ENCODE measurements at regions not wholly inside any gene's neighbourhood (a gene's known extent, or its start where the extent isn't known, plus 50 kb on each side); places are given as distances from the start of the nearest gene placed in this dataset.

- DNase-seq (peak in 2 of 3 donors; percentile 24 to 31), ATAC-seq (ENCODE audit: insufficient read depth, low FRiP score) (no peak)
- Histone ChIP-seq H3K9me3 (ENCODE audit: control insufficient read depth in 4 of 4, insufficient read depth in 3 of 4, low read length in 3 of 4) (no peaks in the 10 kb centered on the region), H3K4me3 (no peak overlapping the region), H3K27me3 (ENCODE audit: control insufficient read depth in 3 of 3, insufficient read depth in 3 of 3, low read length in 2 of 3) (peaks cover 0 to 2% (median 0%) of the 10 kb centered on the region in 3 donors), H3K4me1 (ENCODE audit: control insufficient read depth in 5 of 5, insufficient read depth in 5 of 5, low read length in 5 of 5) (peaks cover 0 to 8% (median 0%) of the 10 kb centered on the region in 5 donors), H3K36me3 (ENCODE audit: control insufficient read depth in 4 of 4, insufficient read depth in 4 of 4, low read length in 4 of 4) (no peaks in the 10 kb centered on the region), H3K27ac (ENCODE audit: low read depth in 1 of 2, low read length in 1 of 2) (no peak overlapping the region), H3K9ac (ENCODE audit: insufficient read depth in 1 of 2, low read length in 2 of 2) (no peak overlapping the region)
- TF ChIP-seq CTCF (IDR thresholded peaks at IDR 0.05; ENCODE audit: control extremely low read depth, extremely low read depth) = no peak
- WGBS, 2 donors = 71 to 78% methylated on average over 11 of the region's 11 CpGs
Measured at GRCh38 chr4:185914583-185915199, 102.7 kb upstream of the SORBS2 start.

- no peak overlapping the region for H3K9ac ChIP-seq (ENCODE audit: insufficient read depth in 1 of 2, low read length in 2 of 2)
- H3K36me3 ChIP-seq (ENCODE audit: control insufficient read depth in 4 of 4, insufficient read depth in 4 of 4, low read length in 4 of 4) = no peaks in the 10 kb centered on the region
- no peak for ATAC-seq (ENCODE audit: insufficient read depth, low FRiP score)
- peaks cover 0 to 2% (median 0%) of the 10 kb centered on the region in 3 donors for H3K27me3 ChIP-seq (ENCODE audit: control insufficient read depth in 3 of 3, insufficient read depth in 3 of 3, low read length in 2 of 3)
- peaks cover 0 to 8% (median 0%) of the 10 kb centered on the region in 5 donors for H3K4me1 ChIP-seq (ENCODE audit: control insufficient read depth in 5 of 5, insufficient read depth in 5 of 5, low read length in 5 of 5)
- H3K4me3 ChIP-seq = no peak overlapping the region
- WGBS, 2 donors = 38 to 65% methylated on average over 2 of the region's 2 CpGs
- H3K27ac ChIP-seq (ENCODE audit: low read depth in 1 of 2, low read length in 1 of 2) = no peak overlapping the region
- no peaks in the 10 kb centered on the region for H3K9me3 ChIP-seq (ENCODE audit: control insufficient read depth in 4 of 4, insufficient read depth in 3 of 4, low read length in 3 of 4)
- no peak for TF ChIP-seq CTCF (IDR thresholded peaks at IDR 0.05; ENCODE audit: control extremely low read depth, extremely low read depth)
- no peak for DNase-seq
Measured at GRCh38 chr4:185915271-185915670, 103.3 kb upstream of the SORBS2 start.

GRCh38 chr4:185915817-185916216 lies 103.8 kb upstream of the SORBS2 start:
- H3K9me3 ChIP-seq (ENCODE audit: control insufficient read depth in 4 of 4, insufficient read depth in 3 of 4, low read length in 3 of 4) = no peaks in the 10 kb centered on the region
- no peaks in the 10 kb centered on the region for H3K36me3 ChIP-seq (ENCODE audit: control insufficient read depth in 4 of 4, insufficient read depth in 4 of 4, low read length in 4 of 4)
- TF ChIP-seq CTCF (IDR thresholded peaks at IDR 0.05; ENCODE audit: control extremely low read depth, extremely low read depth) = no peak
- ATAC-seq (ENCODE audit: insufficient read depth, low FRiP score) (no peak), DNase-seq (no peak)
- WGBS, 2 donors = 89 to 97% methylated on average over 4 of the region's 4 CpGs
- H3K27ac ChIP-seq (ENCODE audit: low read depth in 1 of 2, low read length in 1 of 2) = no peak overlapping the region
- no peak overlapping the region for H3K4me3 ChIP-seq
- peaks cover 0 to 2% (median 0%) of the 10 kb centered on the region in 3 donors for H3K27me3 ChIP-seq (ENCODE audit: control insufficient read depth in 3 of 3, insufficient read depth in 3 of 3, low read length in 2 of 3)
- H3K4me1 ChIP-seq (ENCODE audit: control insufficient read depth in 5 of 5, insufficient read depth in 5 of 5, low read length in 5 of 5) = peaks cover 0 to 8% (median 0%) of the 10 kb centered on the region in 5 donors
- no peak overlapping the region for H3K9ac ChIP-seq (ENCODE audit: insufficient read depth in 1 of 2, low read length in 2 of 2)

GRCh38 chr4:185916231-185916630 lies 104.2 kb upstream of the SORBS2 start:
- no peak for ATAC-seq (ENCODE audit: insufficient read depth, low FRiP score)

More at GRCh38 chr4:185916231-185916630, 104.2 kb upstream of the SORBS2 start:
- WGBS, 2 donors = 96 to 97% methylated on average over 4 of the region's 4 CpGs
- peaks cover 0 to 8% (median 0%) of the 10 kb centered on the region in 5 donors for H3K4me1 ChIP-seq (ENCODE audit: control insufficient read depth in 5 of 5, insufficient read depth in 5 of 5, low read length in 5 of 5)
- no peak overlapping the region for H3K27ac ChIP-seq (ENCODE audit: low read depth in 1 of 2, low read length in 1 of 2)
- DNase-seq = no peak
- no peak for TF ChIP-seq CTCF (IDR thresholded peaks at IDR 0.05; ENCODE audit: control extremely low read depth, extremely low read depth)
- H3K36me3 ChIP-seq (ENCODE audit: control insufficient read depth in 4 of 4, insufficient read depth in 4 of 4, low read length in 4 of 4) = no peaks in the 10 kb centered on the region
- H3K9me3 ChIP-seq (ENCODE audit: control insufficient read depth in 4 of 4, insufficient read depth in 3 of 4, low read length in 3 of 4) = no peaks in the 10 kb centered on the region
- H3K4me3 ChIP-seq = no peak overlapping the region
- H3K27me3 ChIP-seq (ENCODE audit: control insufficient read depth in 3 of 3, insufficient read depth in 3 of 3, low read length in 2 of 3) = peaks cover 0 to 2% (median 0%) of the 10 kb centered on the region in 3 donors
- no peak overlapping the region for H3K9ac ChIP-seq (ENCODE audit: insufficient read depth in 1 of 2, low read length in 2 of 2)
